DND-41 (cell line): ENCODE measurements at regions not wholly inside any gene's neighbourhood (a gene's known extent, or its start where the extent isn't known, plus 50 kb on each side); places are given as distances from the start of the nearest gene placed in this dataset.

Experiments
- ATAC-seq: fragments of 200-7000 bp; cut with Tn5 transposase; 3 replicates; pipeline ENCODE4 v1.9.1; 2021; ENCODE audit warnings: low read depth; ENCODE audit not compliant: insufficient read depth
- DNase-seq: peaks from one replicate; pipeline ENCODE4 v3.0.0-alpha.2; 2020
- H2AFZ ChIP-seq: 2 replicates; pipeline ENCODE4 v1.6.0; 2012; ENCODE audit warnings: low read depth, low read length
- H3K27ac ChIP-seq: 2 replicates; pipeline ENCODE4 v1.5.1; 2012; ENCODE audit warnings: low read length, inconsistent platforms
- H3K27me3 ChIP-seq: fragments of 200-600 bp; sonication (generic); 2 replicates; pipeline ENCODE4 v1.6.0; 2012; ENCODE audit warnings: low read length, mild to moderate bottlenecking, inconsistent platforms; ENCODE audit not compliant: insufficient read depth, poor library complexity
- H3K36me3 ChIP-seq: 2 replicates; pipeline ENCODE4 v1.5.1; 2012; ENCODE audit warnings: low read length, inconsistent platforms; ENCODE audit not compliant: insufficient read depth
- H3K4me1 ChIP-seq: 2 replicates; pipeline ENCODE4 v1.5.1; 2012; ENCODE audit warnings: mild to moderate bottlenecking, low read length; ENCODE audit not compliant: insufficient read depth
- H3K4me2 ChIP-seq: 2 replicates; pipeline ENCODE4 v1.6.0; 2012; ENCODE audit warnings: mild to moderate bottlenecking, moderate library complexity, low read length, inconsistent platforms; ENCODE audit not compliant: insufficient read depth
- H3K4me3 ChIP-seq, 2 experiments: fragments of 200-600 bp in 1 of 2; shearing (Covaris generic) in 1 of 2; 2 replicates each; pipeline ENCODE4 v1.5.1; 2012 to 2016; ENCODE audit warnings: inconsistent platforms in 2 of 2, low read length in 2 of 2, mild to moderate bottlenecking in 2 of 2, low read depth in 1 of 2, moderate library complexity in 1 of 2
- H3K79me2 ChIP-seq: 2 replicates; pipeline ENCODE4 v1.6.0; 2012; ENCODE audit warnings: low read length, inconsistent platforms; ENCODE audit not compliant: insufficient read depth
- H3K9ac ChIP-seq: 2 replicates; pipeline ENCODE4 v1.6.0; 2012; ENCODE audit warnings: low read depth, mild to moderate bottlenecking, inconsistent platforms, low read length, moderate library complexity
- H3K9me3 ChIP-seq: 2 replicates; pipeline ENCODE4 v1.5.1; 2012; ENCODE audit warnings: low read length, moderate library complexity, mild to moderate bottlenecking, inconsistent platforms; ENCODE audit not compliant: insufficient read depth, severe bottlenecking
- H4K20me1 ChIP-seq: 2 replicates; pipeline ENCODE4 v1.6.0; 2012; ENCODE audit warnings: low read length; ENCODE audit not compliant: insufficient read depth
- EZH2 ChIP-seq: IDR thresholded peaks from 3 replicates; pipeline ENCODE4 v1.6.1; 2012; ENCODE audit warnings: borderline replicate concordance, low read depth, mild to moderate bottlenecking, moderate library complexity, low read length, inconsistent platforms; ENCODE audit not compliant: severe bottlenecking
- TF ChIP-seq, protein P1 (sequence below): IDR thresholded peaks from 2 replicates; pipeline ENCODE4 v1.5.1; 2012; ENCODE audit warnings: borderline replicate concordance, low read length, moderate library complexity, mild to moderate bottlenecking; ENCODE audit not compliant: poor library complexity, severe bottlenecking; ENCODE audit errors: extremely low read depth

DNA sequence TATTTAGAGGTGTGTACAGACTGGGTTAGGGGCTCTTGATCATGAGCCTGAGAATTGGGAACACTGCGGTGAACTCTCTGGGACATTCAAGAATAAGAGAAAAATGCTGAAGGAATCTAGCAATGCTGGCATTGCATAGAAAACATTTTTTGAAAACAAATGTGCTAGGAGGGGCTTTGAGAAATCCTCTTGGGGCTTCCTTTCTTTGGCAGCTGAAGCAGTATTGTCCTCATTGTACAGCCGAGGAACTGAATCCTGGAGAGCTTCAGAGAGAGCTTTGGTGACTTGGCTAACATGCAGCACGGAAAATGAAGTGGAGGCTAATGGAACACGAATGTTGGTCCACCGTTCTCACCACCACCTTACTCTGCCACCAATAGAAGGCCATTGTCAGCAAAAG is 107.3 kb upstream of the EFEMP1 start:
- H3K9me3 ChIP-seq: no peaks in the 10 kb centered on the region
- no peak overlapping the region for H3K4me3 ChIP-seq
- no peak overlapping the region for H2AFZ ChIP-seq
- TF ChIP-seq EZH2: no peak
- TF ChIP-seq, protein P1, sequence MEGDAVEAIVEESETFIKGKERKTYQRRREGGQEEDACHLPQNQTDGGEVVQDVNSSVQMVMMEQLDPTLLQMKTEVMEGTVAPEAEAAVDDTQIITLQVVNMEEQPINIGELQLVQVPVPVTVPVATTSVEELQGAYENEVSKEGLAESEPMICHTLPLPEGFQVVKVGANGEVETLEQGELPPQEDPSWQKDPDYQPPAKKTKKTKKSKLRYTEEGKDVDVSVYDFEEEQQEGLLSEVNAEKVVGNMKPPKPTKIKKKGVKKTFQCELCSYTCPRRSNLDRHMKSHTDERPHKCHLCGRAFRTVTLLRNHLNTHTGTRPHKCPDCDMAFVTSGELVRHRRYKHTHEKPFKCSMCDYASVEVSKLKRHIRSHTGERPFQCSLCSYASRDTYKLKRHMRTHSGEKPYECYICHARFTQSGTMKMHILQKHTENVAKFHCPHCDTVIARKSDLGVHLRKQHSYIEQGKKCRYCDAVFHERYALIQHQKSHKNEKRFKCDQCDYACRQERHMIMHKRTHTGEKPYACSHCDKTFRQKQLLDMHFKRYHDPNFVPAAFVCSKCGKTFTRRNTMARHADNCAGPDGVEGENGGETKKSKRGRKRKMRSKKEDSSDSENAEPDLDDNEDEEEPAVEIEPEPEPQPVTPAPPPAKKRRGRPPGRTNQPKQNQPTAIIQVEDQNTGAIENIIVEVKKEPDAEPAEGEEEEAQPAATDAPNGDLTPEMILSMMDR: no peak
- H3K9ac ChIP-seq: no peak overlapping the region
- peaks cover 3% of the 10 kb centered on the region for H3K27me3 ChIP-seq
- no peak for DNase-seq
- H3K36me3 ChIP-seq: no peaks in the 10 kb centered on the region
- no peaks in the 10 kb centered on the region for H3K79me2 ChIP-seq
- no peak overlapping the region for H3K27ac ChIP-seq
- no peaks in the 10 kb centered on the region for H4K20me1 ChIP-seq
- H3K4me1 ChIP-seq: no peaks in the 10 kb centered on the region
- H3K4me2 ChIP-seq: no peak overlapping the region
- ATAC-seq: no peak

DNA sequence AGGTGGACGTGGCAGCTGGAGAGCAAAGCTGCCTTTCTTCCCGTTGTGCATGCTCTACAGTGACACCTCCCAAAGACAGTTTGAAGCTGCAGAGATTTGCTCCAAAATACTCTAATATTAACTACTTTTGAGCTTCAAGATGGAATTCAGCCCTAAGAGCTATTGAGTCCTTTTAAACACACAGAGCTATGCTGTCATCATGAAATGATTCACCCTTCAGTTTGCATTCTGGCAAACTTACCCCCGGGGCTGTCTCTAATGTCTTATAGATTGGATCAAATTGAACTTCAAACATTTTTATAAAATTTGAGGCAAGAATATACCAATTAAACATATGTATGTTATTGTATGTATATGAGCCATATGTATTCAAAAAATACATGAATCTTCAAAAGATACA is 110.7 kb upstream of the EFEMP1 start:
- Histone ChIP-seq H3K27me3 (peaks cover 3% of the 10 kb centered on the region), H3K36me3 (no peaks in the 10 kb centered on the region), H3K4me2 (no peak overlapping the region), H3K4me3 (no peak overlapping the region), H4K20me1 (no peaks in the 10 kb centered on the region), H3K79me2 (no peaks in the 10 kb centered on the region), H2AFZ (no peak overlapping the region), H3K27ac (no peak overlapping the region), H3K9ac (no peak overlapping the region), H3K9me3 (no peaks in the 10 kb centered on the region), H3K4me1 (no peaks in the 10 kb centered on the region)
- DNase-seq: no peak
- TF ChIP-seq, protein P1: no peak
- TF ChIP-seq EZH2: no peak
- ATAC-seq: no peak

- TF ChIP-seq, protein P1: no peak
- TF ChIP-seq EZH2: no peak
- H3K4me3 ChIP-seq: no peak overlapping the region
- no peak overlapping the region for H3K4me2 ChIP-seq
- no peak overlapping the region for H3K9ac ChIP-seq
- no peak overlapping the region for H2AFZ ChIP-seq
- no peaks in the 10 kb centered on the region for H4K20me1 ChIP-seq
- no peaks in the 10 kb centered on the region for H3K36me3 ChIP-seq
- no peaks in the 10 kb centered on the region for H3K4me1 ChIP-seq
- H3K9me3 ChIP-seq: no peaks in the 10 kb centered on the region
- H3K27ac ChIP-seq: no peak overlapping the region
- ATAC-seq (no peak), DNase-seq (no peak)
- no peaks in the 10 kb centered on the region for H3K27me3 ChIP-seq
- no peaks in the 10 kb centered on the region for H3K79me2 ChIP-seq
These were observed 116.6 kb upstream of the EFEMP1 start for GRCh38 chr2:56040189-56040588.

GRCh38 chr2:56040834-56041233 is 117.3 kb upstream of the EFEMP1 start:
- H3K27ac ChIP-seq: no peak overlapping the region
- ATAC-seq: no peak
- TF ChIP-seq, protein P1: no peak
- TF ChIP-seq EZH2: no peak

More at GRCh38 chr2:56040834-56041233, 117.3 kb upstream of the EFEMP1 start:
- no peaks in the 10 kb centered on the region for H3K79me2 ChIP-seq
- no peak overlapping the region for H2AFZ ChIP-seq
- no peaks in the 10 kb centered on the region for H3K36me3 ChIP-seq
- H3K4me3 ChIP-seq: no peak overlapping the region
- H3K4me2 ChIP-seq: no peak overlapping the region
- H3K4me1 ChIP-seq: no peaks in the 10 kb centered on the region
- no peak overlapping the region for H3K9ac ChIP-seq
- no peaks in the 10 kb centered on the region for H3K27me3 ChIP-seq
- DNase-seq: no peak
- no peaks in the 10 kb centered on the region for H3K9me3 ChIP-seq
- no peaks in the 10 kb centered on the region for H4K20me1 ChIP-seq
